Gastrocnemius medialis (tissue), 4 donors: ENCODE measurements at regions not wholly inside any gene's neighbourhood (a gene's known extent, or its start where the extent isn't known, plus 50 kb on each side); places are given as distances from the start of the nearest gene placed in this dataset.

Experiments used
- CTCF ChIP-seq, 5 experiments: fragments of 450-650 bp in 3 of 5; fragments of 200-600 bp in 2 of 5; sonication (generic) in 2 of 5; IDR thresholded peaks in 4 of 5; conservative IDR thresholded peaks in 1 of 5; 1 replicate in 4 of 5; 2 replicates in 1 of 5; pipeline ENCODE4 v1.5.1; 2016 to 2019; ENCODE audit warnings: antibody characterized with exemption in 5 of 5, mild to moderate bottlenecking in 3 of 5, moderate library complexity in 3 of 5
- POLR2A ChIP-seq, 2 donors: fragments of 450-650 bp; IDR thresholded peaks; one replicate each; pipeline ENCODE4 v1.6.1; 2017; ENCODE audit warnings: antibody characterized with exemption in 2 of 2, mild to moderate bottlenecking in 2 of 2, moderate library complexity in 2 of 2

- no peak for TF ChIP-seq CTCF (IDR thresholded peaks at IDR 0.05 in 4 of 5, conservative IDR thresholded peaks at IDR 0.05 in 1 of 5)
- no peak for TF ChIP-seq POLR2A (IDR thresholded peaks at IDR 0.05)
Observed at GRCh38 chr2:104410136-104410535, 443.8 kb upstream of the POU3F3 start.
